ENCODE measurements at regions not wholly inside any gene's neighbourhood (a gene's known extent, or its start where the extent isn't known, plus 50 kb on each side); places are given as distances from the start of the nearest gene placed in this dataset.

GRCh38 chr1:215471463-215471862 is 95.6 kb upstream of the KCTD3 start:
- H3K36me3 ChIP-seq = no peaks in the 10 kb centered on the region
- H3K4me1 ChIP-seq = no peaks in the 10 kb centered on the region
- H3K4me3 ChIP-seq = no peak overlapping the region
- TF ChIP-seq CTCF (IDR thresholded peaks at IDR 0.05) = no peak
- no peak for ATAC-seq
- peaks cover 0 to 1% of the 10 kb centered on the region in 2 donors for H3K9me3 ChIP-seq
- DNase-seq = no peak
- intact Hi-C loops (cut with DNase I) = no loop called here
- no peaks in the 10 kb centered on the region for H3K27me3 ChIP-seq
- H3K27ac ChIP-seq = no peak overlapping the region

- no peaks in the 10 kb centered on the region for H3K4me1 ChIP-seq
- H3K27ac ChIP-seq = no peak overlapping the region
- H3K27me3 ChIP-seq = no peaks in the 10 kb centered on the region
- H3K9me3 ChIP-seq = peaks cover 0 to 7% of the 10 kb centered on the region in 2 donors
- intact Hi-C loops (cut with DNase I) = no loop called here
- H3K4me3 ChIP-seq = no peak overlapping the region
- H3K36me3 ChIP-seq = no peaks in the 10 kb centered on the region
- no peak for TF ChIP-seq CTCF (IDR thresholded peaks at IDR 0.05)
- ATAC-seq (no peak), DNase-seq (no peak)
Measured at GRCh38 chr1:215472723-215473122, 94.4 kb upstream of the KCTD3 start.

GRCh38 chr1:215473943-215474342 is 93.2 kb upstream of the KCTD3 start:
- no peaks in the 10 kb centered on the region for H3K36me3 ChIP-seq
- intact Hi-C loops (cut with DNase I) = no loop called here
- DNase-seq = peak in 2 of 4 donors; percentile 1 to 5
- H3K4me3 ChIP-seq = no peak overlapping the region
- TF ChIP-seq CTCF (IDR thresholded peaks at IDR 0.05) = no peak
- peaks cover 0 to 13% of the 10 kb centered on the region in 2 donors for H3K9me3 ChIP-seq
- no peaks in the 10 kb centered on the region for H3K4me1 ChIP-seq
- no peaks in the 10 kb centered on the region for H3K27me3 ChIP-seq
- no peak for ATAC-seq
- no peak overlapping the region for H3K27ac ChIP-seq

- ATAC-seq = no peak
- H3K4me1 ChIP-seq = no peaks in the 10 kb centered on the region
- H3K36me3 ChIP-seq = no peaks in the 10 kb centered on the region
- intact Hi-C loops (cut with DNase I) = no loop called here
- no peak for DNase-seq
- H3K4me3 ChIP-seq = no peak overlapping the region
- no peaks in the 10 kb centered on the region for H3K27me3 ChIP-seq
- TF ChIP-seq CTCF (IDR thresholded peaks at IDR 0.05) = no peak
- H3K9me3 ChIP-seq = peaks cover 0 to 13% of the 10 kb centered on the region in 2 donors
- no peak overlapping the region for H3K27ac ChIP-seq
Measured at GRCh38 chr1:215474940-215475339, 92.2 kb upstream of the KCTD3 start.

- Histone ChIP-seq H3K4me3 (no peak overlapping the region), H3K9me3 (peaks cover 0 to 13% of the 10 kb centered on the region in 2 donors), H3K36me3 (no peaks in the 10 kb centered on the region), H3K27me3 (no peaks in the 10 kb centered on the region), H3K27ac (no peak overlapping the region), H3K4me1 (no peaks in the 10 kb centered on the region)
- DNase-seq = no peak
- TF ChIP-seq CTCF (IDR thresholded peaks at IDR 0.05) = no peak
- no peak for ATAC-seq
- intact Hi-C loops (cut with DNase I) = no loop called here
Measured at GRCh38 chr1:215475796-215476481, 91.2 kb upstream of the KCTD3 start.
